GDM1 (cell line): ENCODE measurements at regions not wholly inside any gene's neighbourhood (a gene's known extent, or its start where the extent isn't known, plus 50 kb on each side); places are given as distances from the start of the nearest gene placed in this dataset.

Experiments
- DNase-seq: peaks from one replicate; lab custom pipeline; 2025; lab: John Stamatoyannopoulos, UW

- DNase-seq = no peak
Observed at GRCh38 chr5:112025757-112026156, 268.8 kb upstream of the NREP start.

- DNase-seq = no peak
Observed at GRCh38 chr5:112024769-112025168, 267.8 kb upstream of the NREP start.

- no peak for DNase-seq
Observed at GRCh38 chr5:112024221-112024620, 267.2 kb upstream of the NREP start.

GRCh38 chr5:112023766-112024165, 266.8 kb upstream of the NREP start:
- no peak for DNase-seq

GRCh38 chr5:112018846-112019245, 261.9 kb upstream of the NREP start:
- DNase-seq = no peak

GRCh38 chr5:112016980-112017379, 260.0 kb upstream of the NREP start:
- DNase-seq = no peak

- DNase-seq = no peak
Observed at GRCh38 chr5:112014783-112015395, 257.9 kb upstream of the NREP start.

GRCh38 chr5:112013660-112014059, 256.7 kb upstream of the NREP start:
- no peak for DNase-seq

- DNase-seq = no peak
Observed at GRCh38 chr5:112012104-112012503, 255.1 kb upstream of the NREP start.

GRCh38 chr5:112010475-112010874, 253.5 kb upstream of the NREP start:
- no peak for DNase-seq

- no peak for DNase-seq
Observed at GRCh38 chr5:112006721-112007120, 249.7 kb upstream of the NREP start.

- no peak for DNase-seq
Observed at GRCh38 chr5:112005623-112005930, 248.6 kb upstream of the NREP start.

- DNase-seq = no peak
Observed at GRCh38 chr5:112004867-112005622, 248.1 kb upstream of the NREP start.

GRCh38 chr5:112002376-112002775, 245.4 kb upstream of the NREP start:
- DNase-seq = no peak

GRCh38 chr5:111999286-111999685, 242.3 kb upstream of the NREP start:
- DNase-seq = no peak

GRCh38 chr5:111998871-111999270, 241.9 kb upstream of the NREP start:
- DNase-seq = no peak

GRCh38 chr5:111997711-111998110, 240.7 kb upstream of the NREP start:
- DNase-seq = no peak

- no peak for DNase-seq
Observed at GRCh38 chr5:111997308-111997707, 240.3 kb upstream of the NREP start.

GRCh38 chr5:111996574-111996973, 239.6 kb upstream of the NREP start:
- no peak for DNase-seq

- DNase-seq = no peak
Observed at GRCh38 chr5:111995701-111996100, 238.7 kb upstream of the NREP start.

GRCh38 chr5:111993242-111993641, 236.2 kb upstream of the NREP start:
- DNase-seq = no peak

- DNase-seq = no peak
Observed at GRCh38 chr5:111984044-111984443, 227.1 kb upstream of the NREP start.

- no peak for DNase-seq
Observed at GRCh38 chr5:111983459-111983858, 226.5 kb upstream of the NREP start.

GRCh38 chr5:111977436-111977829, 220.4 kb upstream of the NREP start:
- DNase-seq = no peak
